Vagina (tissue), 2 donors: ENCODE measurements at regions not wholly inside any gene's neighbourhood (a gene's known extent, or its start where the extent isn't known, plus 50 kb on each side); places are given as distances from the start of the nearest gene placed in this dataset.

Source experiments
- POLR2A ChIP-seq, 2 donors: fragments of 450-650 bp; IDR thresholded peaks; one replicate each; pipeline ENCODE4 v1.6.1; 2017; ENCODE audit warnings: antibody characterized with exemption in 2 of 2, mild to moderate bottlenecking in 2 of 2, moderate library complexity in 2 of 2
- POLR2AphosphoS5 ChIP-seq, 2 donors: sonication (generic); formaldehyde crosslinking; IDR thresholded peaks; one replicate each; pipeline ENCODE4 v1.9.0; 2017; ENCODE audit warnings: antibody characterized with exemption in 2 of 2, mild to moderate bottlenecking in 2 of 2, low read depth in 1 of 2; ENCODE audit not compliant: insufficient read depth in 1 of 2
- TF ChIP-seq, protein P1 (sequence below), 3 experiments: fragments of 450-650 bp in 2 of 3; fragments of 200-600 bp in 1 of 3; sonication (generic) in 1 of 3; IDR thresholded peaks; one replicate each; pipeline ENCODE4 v1.5.1; 2017 to 2019; ENCODE audit warnings: antibody characterized with exemption in 3 of 3, mild to moderate bottlenecking in 2 of 3, moderate library complexity in 2 of 3

DNA sequence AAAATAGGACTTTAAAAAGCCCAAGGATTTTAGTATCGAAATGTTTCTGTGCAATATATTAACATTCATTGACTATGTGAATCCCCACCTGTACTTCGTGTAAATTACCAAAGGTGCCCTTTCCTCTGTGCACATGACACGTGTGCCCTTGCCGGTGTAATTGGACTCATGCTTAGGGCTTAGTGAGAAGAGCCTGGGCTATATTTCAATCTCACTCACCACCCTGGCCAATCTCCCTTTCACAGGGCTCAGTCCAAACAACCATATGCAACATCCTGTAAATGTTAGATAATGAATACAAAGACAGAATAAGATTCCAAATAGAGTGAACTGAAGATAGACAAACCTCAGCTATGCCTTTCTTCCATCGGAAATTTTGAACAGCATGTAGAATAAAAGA lies 564.3 kb downstream of the USP25 start:
- TF ChIP-seq POLR2A (IDR thresholded peaks at IDR 0.05) (no peak), POLR2AphosphoS5 (IDR thresholded peaks at IDR 0.05; ENCODE audit: insufficient read depth in 1 of 2, low read depth in 1 of 2) (no peak)
- TF ChIP-seq, protein P1, sequence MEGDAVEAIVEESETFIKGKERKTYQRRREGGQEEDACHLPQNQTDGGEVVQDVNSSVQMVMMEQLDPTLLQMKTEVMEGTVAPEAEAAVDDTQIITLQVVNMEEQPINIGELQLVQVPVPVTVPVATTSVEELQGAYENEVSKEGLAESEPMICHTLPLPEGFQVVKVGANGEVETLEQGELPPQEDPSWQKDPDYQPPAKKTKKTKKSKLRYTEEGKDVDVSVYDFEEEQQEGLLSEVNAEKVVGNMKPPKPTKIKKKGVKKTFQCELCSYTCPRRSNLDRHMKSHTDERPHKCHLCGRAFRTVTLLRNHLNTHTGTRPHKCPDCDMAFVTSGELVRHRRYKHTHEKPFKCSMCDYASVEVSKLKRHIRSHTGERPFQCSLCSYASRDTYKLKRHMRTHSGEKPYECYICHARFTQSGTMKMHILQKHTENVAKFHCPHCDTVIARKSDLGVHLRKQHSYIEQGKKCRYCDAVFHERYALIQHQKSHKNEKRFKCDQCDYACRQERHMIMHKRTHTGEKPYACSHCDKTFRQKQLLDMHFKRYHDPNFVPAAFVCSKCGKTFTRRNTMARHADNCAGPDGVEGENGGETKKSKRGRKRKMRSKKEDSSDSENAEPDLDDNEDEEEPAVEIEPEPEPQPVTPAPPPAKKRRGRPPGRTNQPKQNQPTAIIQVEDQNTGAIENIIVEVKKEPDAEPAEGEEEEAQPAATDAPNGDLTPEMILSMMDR (IDR thresholded peaks at IDR 0.05): no peak
